ENCODE measurements at regions not wholly inside any gene's neighbourhood (a gene's known extent, or its start where the extent isn't known, plus 50 kb on each side); places are given as distances from the start of the nearest gene placed in this dataset.

GRCh38 chr18:60554967-60555366, 182.4 kb upstream of the MC4R start:
- DNase-seq (ENCODE audit: low spot score): no peak

- DNase-seq (ENCODE audit: low spot score): no peak
These were observed 183.1 kb upstream of the MC4R start for GRCh38 chr18:60555625-60556024.

GRCh38 chr18:60556326-60556725, 183.8 kb upstream of the MC4R start:
- DNase-seq (ENCODE audit: low spot score): no peak

GRCh38 chr18:60560071-60560470, 187.5 kb upstream of the MC4R start:
- no peak for DNase-seq (ENCODE audit: low spot score)

GRCh38 chr18:60563082-60563481, 190.5 kb upstream of the MC4R start:
- DNase-seq (ENCODE audit: low spot score): no peak

GRCh38 chr18:60568220-60568619, 195.6 kb upstream of the MC4R start:
- DNase-seq (ENCODE audit: low spot score): no peak

GRCh38 chr18:60570172-60570571, 197.6 kb upstream of the MC4R start:
- DNase-seq (ENCODE audit: low spot score): no peak

GRCh38 chr18:60577457-60577856, 204.9 kb upstream of the MC4R start:
- no peak for DNase-seq (ENCODE audit: low spot score)

GRCh38 chr18:60585670-60586069, 213.1 kb upstream of the MC4R start:
- no peak for DNase-seq (ENCODE audit: low spot score)

GRCh38 chr18:60593249-60593648, 220.7 kb upstream of the MC4R start:
- DNase-seq (ENCODE audit: low spot score): no peak

GRCh38 chr18:60596928-60597327, 224.4 kb upstream of the MC4R start:
- DNase-seq (ENCODE audit: low spot score): no peak

- no peak for DNase-seq (ENCODE audit: low spot score)
These were observed 226.7 kb upstream of the MC4R start for GRCh38 chr18:60599267-60599666.

GRCh38 chr18:60599995-60600394, 227.4 kb upstream of the MC4R start:
- no peak for DNase-seq (ENCODE audit: low spot score)

- no peak for DNase-seq (ENCODE audit: low spot score)
These were observed 228.7 kb upstream of the MC4R start for GRCh38 chr18:60601249-60601648.

- no peak for DNase-seq (ENCODE audit: low spot score)
These were observed 250.8 kb upstream of the MC4R start for GRCh38 chr18:60623331-60623730.

GRCh38 chr18:60624207-60624606, 251.6 kb upstream of the MC4R start:
- DNase-seq (ENCODE audit: low spot score): no peak

GRCh38 chr18:60639836-60640235, 267.3 kb upstream of the MC4R start:
- no peak for DNase-seq (ENCODE audit: low spot score)

GRCh38 chr18:60643009-60643408, 270.4 kb upstream of the MC4R start:
- DNase-seq (ENCODE audit: low spot score): no peak

GRCh38 chr18:60646725-60647124, 274.1 kb upstream of the MC4R start:
- no peak for DNase-seq (ENCODE audit: low spot score)

GRCh38 chr18:60649107-60649506, 276.5 kb upstream of the MC4R start:
- DNase-seq (ENCODE audit: low spot score): no peak

- no peak for DNase-seq (ENCODE audit: low spot score)
These were observed 277.4 kb upstream of the MC4R start for GRCh38 chr18:60649842-60650536.

GRCh38 chr18:60654298-60654697, 281.7 kb upstream of the MC4R start:
- no peak for DNase-seq (ENCODE audit: low spot score)

- DNase-seq (ENCODE audit: low spot score): no peak
These were observed 284.0 kb upstream of the MC4R start for GRCh38 chr18:60656553-60656952.

- no peak for DNase-seq (ENCODE audit: low spot score)
These were observed 289.9 kb upstream of the MC4R start for GRCh38 chr18:60662491-60662890.
